ENCODE measurements at regions not wholly inside any gene's neighbourhood (a gene's known extent, or its start where the extent isn't known, plus 50 kb on each side); places are given as distances from the start of the nearest gene placed in this dataset.
"Not testable (repeated sequence)": the region's sequence is repeated elsewhere in the genome, so short reads cannot be mapped to it uniquely, and the experiment has no call there.

- DNase-seq (ENCODE audit: extremely low spot score, insufficient read length, low read depth) (no peak), FAIRE-seq (no peak)
Measured at GRCh38 chr15:49706805-49707204, 86.0 kb downstream of the DTWD1 start.

DNA sequence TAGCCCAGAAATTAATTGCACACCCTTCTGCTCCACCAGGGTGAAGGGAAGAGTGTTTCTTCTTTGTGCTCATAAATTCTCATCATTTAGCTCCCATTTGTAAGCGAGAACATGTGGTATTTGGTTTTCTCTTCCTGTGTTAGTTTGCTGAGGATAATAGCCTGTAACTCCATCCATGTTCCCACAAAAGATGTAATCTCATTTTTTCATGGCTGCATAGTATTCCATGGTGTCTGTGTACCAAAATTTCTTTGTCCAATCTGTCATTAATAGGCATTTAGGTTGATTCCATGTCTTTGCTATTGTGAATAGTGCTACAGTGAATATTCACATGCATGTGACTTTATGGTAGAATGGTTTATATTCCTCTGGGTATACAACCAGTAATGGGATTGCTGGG is 86.8 kb downstream of the DTWD1 start:
- no peak for FAIRE-seq
- DNase-seq (ENCODE audit: extremely low spot score, insufficient read length, low read depth): no peak

- DNase-seq (ENCODE audit: extremely low spot score, insufficient read length, low read depth): no peak
- FAIRE-seq: no peak
Measured at GRCh38 chr15:49709646-49710214, 88.9 kb downstream of the DTWD1 start.

DNA sequence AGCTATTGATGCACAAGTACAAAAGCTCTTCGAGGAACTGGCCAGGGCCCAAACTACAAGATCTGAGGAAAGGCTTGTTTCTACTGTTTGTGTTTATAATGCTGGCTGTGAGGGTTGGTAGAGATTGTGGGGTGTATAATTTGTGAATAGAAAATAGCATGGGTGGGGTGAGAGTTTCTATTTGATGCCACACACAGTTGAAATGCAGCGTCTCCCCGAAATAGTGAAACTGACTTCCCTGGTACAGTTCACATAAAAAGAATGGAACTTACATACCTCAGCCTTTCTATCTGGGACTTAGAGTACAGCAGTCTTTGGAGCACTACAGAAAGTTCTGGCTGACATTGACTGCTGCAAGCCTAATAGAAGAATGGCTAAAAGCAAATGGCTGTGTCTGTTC is 91.3 kb downstream of the DTWD1 start:
- DNase-seq (ENCODE audit: extremely low spot score, insufficient read length, low read depth): no peak
- FAIRE-seq: no peak

- DNase-seq (ENCODE audit: extremely low spot score, insufficient read length, low read depth): no peak
- no peak for FAIRE-seq
Measured at GRCh38 chr15:49712846-49713450, 92.1 kb downstream of the DTWD1 start.

DNA sequence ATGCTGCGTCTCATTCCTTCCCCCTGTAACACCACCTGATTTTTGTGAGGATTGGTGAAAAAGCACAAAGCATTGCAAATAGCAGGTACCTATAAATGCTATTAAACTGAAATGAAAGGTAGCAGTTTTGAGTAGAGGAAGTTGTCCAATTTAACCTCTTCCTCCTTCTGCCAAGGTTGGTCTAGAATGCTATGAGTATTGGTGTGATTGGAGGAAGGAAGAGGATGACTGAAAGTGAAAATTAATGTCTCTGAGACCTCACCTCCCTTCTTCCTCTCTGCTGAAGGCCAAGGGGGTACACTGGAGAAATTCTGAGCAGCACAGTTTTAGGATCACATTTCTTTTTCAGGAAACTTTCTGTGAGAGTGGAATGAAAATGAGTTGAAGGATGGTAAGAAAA is 94.4 kb downstream of the DTWD1 start:
- no peak for FAIRE-seq
- DNase-seq (ENCODE audit: extremely low spot score, insufficient read length, low read depth): no peak

- DNase-seq (ENCODE audit: extremely low spot score, insufficient read length, low read depth) (no peak), FAIRE-seq (no peak)
Measured at GRCh38 chr15:49715701-49716100, 94.9 kb downstream of the DTWD1 start.

DNA sequence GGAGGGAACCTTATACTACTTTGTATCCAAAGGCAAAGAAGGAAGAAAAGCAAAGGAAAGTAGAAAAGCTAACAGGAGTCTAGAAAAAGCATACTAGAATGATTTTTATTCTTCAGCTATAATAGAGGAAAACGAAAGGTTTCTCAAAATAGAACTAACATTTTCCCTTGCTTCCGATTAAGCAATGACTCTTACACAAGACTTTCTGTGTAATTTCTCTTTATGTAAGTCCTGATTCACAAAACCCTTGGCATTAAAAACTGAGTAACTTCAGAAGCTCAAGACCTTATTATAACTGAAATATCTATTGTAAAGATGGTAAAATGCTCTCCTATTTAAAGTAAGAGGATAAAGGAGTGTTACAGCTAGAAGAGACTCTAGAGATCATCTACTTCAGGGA is 97.4 kb downstream of the DTWD1 start:
- DNase-seq (ENCODE audit: extremely low spot score, insufficient read length, low read depth) (no peak), FAIRE-seq (no peak)

DNA sequence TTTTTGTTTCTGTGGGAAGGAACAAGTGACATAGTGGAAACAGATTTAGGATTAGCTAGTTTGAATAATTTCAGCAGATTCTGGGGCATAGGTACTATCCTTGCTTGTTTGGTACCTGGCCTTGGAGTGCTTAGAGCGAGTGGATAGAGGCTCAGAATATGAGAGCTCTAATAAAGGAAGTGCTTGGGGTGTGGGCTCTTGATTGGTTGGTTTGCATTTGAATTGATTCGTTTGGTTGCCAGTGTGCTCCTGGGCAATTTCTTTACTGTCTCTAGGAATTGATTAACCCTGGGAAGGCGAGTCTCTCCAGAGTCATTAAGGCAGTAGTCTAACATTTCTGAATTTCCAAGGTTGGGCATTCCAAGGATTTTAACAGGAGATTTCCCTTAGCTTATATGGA is 98.0 kb downstream of the DTWD1 start:
- DNase-seq (ENCODE audit: extremely low spot score, insufficient read length, low read depth): no peak
- FAIRE-seq: no peak

DNA sequence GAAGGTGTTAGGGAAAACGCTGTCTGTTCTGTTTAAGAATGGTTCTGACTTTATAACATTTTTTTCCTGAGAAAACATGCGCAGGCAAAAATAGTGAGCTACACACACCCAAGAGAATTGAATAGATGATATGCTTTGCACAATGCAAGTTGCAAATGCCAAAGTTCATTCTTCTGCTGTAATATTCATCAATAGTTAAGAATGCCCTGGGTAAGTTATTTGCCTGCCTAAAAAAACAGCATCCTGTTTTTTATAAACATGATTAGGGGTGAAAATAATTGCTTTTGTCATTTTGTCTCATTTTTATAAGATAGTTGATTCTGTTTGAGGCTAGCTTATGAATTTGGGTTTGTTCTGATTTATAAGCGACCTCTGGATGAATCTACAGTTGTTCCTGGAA is 99.4 kb downstream of the DTWD1 start:
- no peak for FAIRE-seq
- no peak for DNase-seq (ENCODE audit: extremely low spot score, insufficient read length, low read depth)

- DNase-seq (ENCODE audit: extremely low spot score, insufficient read length, low read depth) (no peak), FAIRE-seq (no peak)
Measured at GRCh38 chr15:49721091-49721490, 100.2 kb downstream of the DTWD1 start.

DNA sequence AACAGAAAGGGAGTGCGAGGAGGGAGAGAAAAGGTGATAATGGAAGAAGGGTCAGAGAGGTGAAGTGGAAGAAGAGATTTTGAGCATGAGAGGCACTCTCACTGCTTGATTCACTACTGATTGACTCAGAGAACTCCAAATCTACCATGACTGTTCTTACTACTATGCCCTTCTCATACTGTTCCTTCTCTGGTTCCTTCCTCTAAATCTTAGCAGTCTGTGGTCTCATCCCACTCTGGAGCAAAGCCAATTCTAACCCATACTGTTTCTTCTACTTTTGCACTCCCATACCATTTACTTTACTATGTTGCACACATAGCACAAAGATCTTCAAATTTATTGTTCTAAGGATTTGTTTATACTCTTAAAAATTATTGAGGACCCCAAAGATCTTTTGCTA is 100.8 kb downstream of the DTWD1 start:
- DNase-seq (ENCODE audit: extremely low spot score, insufficient read length, low read depth) (no peak), FAIRE-seq (no peak)

- no peak for FAIRE-seq
- no peak for DNase-seq (ENCODE audit: extremely low spot score, insufficient read length, low read depth)
Measured at GRCh38 chr15:49723981-49724380, 103.1 kb downstream of the DTWD1 start.

GRCh38 chr15:49731187-49732099 is 110.6 kb downstream of the DTWD1 start:
- no peak for FAIRE-seq
- DNase-seq (ENCODE audit: extremely low spot score, insufficient read length, low read depth): no peak

DNA sequence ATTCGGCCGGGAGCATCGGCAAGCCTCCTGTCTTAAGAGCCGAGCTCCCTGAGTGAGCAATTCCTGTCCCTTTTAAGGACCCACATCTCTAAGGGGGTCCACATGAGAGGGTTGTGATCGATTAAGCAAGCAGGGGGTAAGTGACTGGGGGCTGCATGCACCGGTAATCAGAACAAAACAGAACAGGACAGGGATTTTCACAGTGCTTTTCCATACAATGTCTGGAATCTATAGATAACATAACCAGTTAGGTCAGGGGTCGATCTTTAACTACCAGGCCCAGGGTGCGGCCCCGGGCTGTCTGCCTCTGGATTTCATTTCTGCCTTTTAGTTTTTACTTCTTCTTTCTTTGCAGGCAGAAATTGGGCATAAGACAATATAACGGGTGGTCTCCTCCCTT is 111.3 kb downstream of the DTWD1 start:
- not testable (repeated sequence) for FAIRE-seq; DNase-seq (ENCODE audit: extremely low spot score, insufficient read length, low read depth)

DNA sequence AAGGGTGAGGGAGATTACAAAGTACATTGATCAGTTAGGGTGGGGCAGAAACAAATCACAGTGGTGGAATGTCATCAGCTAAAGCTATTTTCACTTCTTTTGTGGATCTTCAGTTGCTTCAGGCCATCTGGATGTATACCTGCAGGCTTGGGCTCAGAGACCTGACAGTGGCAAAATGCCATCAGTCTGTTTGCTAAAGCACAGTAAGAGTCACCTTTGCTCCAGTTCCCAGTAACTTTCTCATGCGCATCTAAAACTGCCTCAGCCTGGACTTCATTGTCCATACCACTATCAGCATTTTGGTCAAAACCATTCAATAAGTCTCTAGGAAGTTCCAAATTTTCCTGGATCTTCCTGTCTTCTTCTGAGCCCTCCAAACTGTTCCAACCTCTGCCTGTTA is 113.2 kb downstream of the DTWD1 start:
- not testable (repeated sequence) for FAIRE-seq; DNase-seq (ENCODE audit: extremely low spot score, insufficient read length, low read depth)

DNA sequence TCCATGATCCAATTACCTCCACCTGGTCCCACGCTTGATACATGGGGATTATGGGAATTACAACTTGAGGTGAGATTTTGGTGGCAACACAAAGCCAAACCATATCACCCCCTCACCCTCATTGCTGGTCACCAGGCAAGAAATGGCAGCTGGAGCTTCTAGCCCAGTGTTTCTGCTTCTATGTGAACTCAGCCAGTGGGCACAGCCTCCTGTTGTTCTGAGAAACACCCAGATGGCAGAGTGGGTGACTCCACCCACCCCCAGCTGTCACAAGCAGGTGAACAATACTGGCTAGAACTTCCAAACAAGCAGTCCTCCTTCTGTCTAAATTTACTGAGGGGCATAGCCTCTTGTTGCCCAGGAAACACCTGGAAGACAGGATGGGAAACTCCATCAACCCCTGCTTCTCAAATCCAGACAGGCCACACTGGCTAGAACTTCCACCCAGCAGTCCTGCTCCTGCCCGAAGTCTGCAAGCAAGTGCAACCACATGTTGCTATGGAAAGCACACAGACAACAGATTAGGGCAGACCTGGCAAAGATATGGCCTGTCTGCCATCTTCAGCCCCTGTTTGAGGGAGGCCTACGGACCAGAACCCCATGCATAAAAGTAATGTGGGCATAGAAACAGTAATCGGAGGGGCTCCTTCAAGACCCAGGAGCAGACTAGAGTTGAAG is 114.1 kb downstream of the DTWD1 start:
- FAIRE-seq (no peak), DNase-seq (ENCODE audit: extremely low spot score, insufficient read length, low read depth) (no peak)

DNA sequence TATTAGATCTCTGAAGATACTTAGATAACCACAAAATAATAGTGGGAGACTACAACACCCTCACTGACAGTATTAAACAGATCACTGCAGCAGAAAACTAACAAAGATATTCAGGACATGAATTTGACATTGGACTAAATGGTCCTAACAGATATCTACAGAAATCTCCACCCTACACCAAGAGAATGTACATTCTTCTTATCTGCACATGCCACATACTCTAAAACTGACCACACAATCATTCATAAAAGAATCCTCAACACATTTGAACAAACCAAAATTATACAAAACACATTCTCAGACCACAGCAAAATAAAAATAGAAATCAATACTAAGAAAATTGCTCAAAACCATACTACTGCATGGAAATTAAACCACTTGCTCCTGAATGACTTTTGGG is 116.3 kb downstream of the DTWD1 start:
- no peak for DNase-seq (ENCODE audit: extremely low spot score, insufficient read length, low read depth)
- no peak for FAIRE-seq

GRCh38 chr15:49741712-49742111 is 120.9 kb downstream of the DTWD1 start:
- no peak for DNase-seq (ENCODE audit: extremely low spot score, insufficient read length, low read depth)
- no peak for FAIRE-seq

GRCh38 chr15:49742381-49742780 is 121.5 kb downstream of the DTWD1 start:
- DNase-seq (ENCODE audit: extremely low spot score, insufficient read length, low read depth) (no peak), FAIRE-seq (no peak)

- DNase-seq (ENCODE audit: extremely low spot score, insufficient read length, low read depth) (no peak), FAIRE-seq (no peak)
Measured at GRCh38 chr15:49747340-49747739, 126.5 kb downstream of the DTWD1 start.
